Activated naive CD8-positive, alpha-beta T cell (primary cell): ENCODE measurements at regions not wholly inside any gene's neighbourhood (a gene's known extent, or its start where the extent isn't known, plus 50 kb on each side); places are given as distances from the start of the nearest gene placed in this dataset.
"Not testable (repeated sequence)": the region's sequence is repeated elsewhere in the genome, so short reads cannot be mapped to it uniquely, and the experiment has no call there.

Experiments used
- H3K27ac Mint-ChIP-seq: one replicate; pipeline ENCODE4 v1.8.0; 2021; ENCODE audit warnings: mixed read lengths
- H3K27me3 Mint-ChIP-seq: one replicate; pipeline ENCODE4 v1.8.0; 2021; ENCODE audit warnings: mixed read lengths
- H3K36me3 Mint-ChIP-seq: one replicate; pipeline ENCODE4 v1.8.0; 2021; ENCODE audit warnings: mixed read lengths
- H3K4me1 Mint-ChIP-seq: one replicate; pipeline ENCODE4 v1.8.0; 2021; ENCODE audit warnings: low read depth, mixed read lengths
- H3K4me3 Mint-ChIP-seq: one replicate; pipeline ENCODE4 v1.8.0; 2021; ENCODE audit warnings: mild to moderate bottlenecking, mixed read lengths
- H3K9me3 Mint-ChIP-seq: one replicate; pipeline ENCODE4 v1.8.0; 2021; ENCODE audit warnings: low read depth, mixed read lengths

DNA sequence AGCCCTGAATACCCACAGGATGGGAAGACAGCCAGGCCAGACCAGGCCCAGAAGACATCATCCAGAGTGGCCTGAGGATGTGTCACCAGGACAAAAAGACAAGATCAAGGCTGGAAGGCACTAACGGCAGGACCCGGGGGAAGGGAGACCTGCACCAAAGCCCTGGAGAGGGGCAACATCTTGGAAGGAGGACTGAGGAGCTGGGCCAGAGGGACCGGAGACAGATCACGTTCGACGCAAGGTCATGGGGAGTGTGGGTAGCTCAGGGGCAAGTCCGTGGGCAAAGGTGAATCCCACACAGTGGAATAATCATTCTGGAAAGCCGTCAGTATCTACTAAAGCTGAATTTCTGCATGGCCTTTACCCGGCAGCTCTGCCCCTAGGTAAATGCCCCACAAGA, 478.6 kb downstream of the MATN1 start:
- Mint-ChIP-seq H3K27ac (no peak overlapping the region), H3K36me3 (no peaks in the 10 kb centered on the region), H3K27me3 (peaks cover 12% of the 10 kb centered on the region), H3K4me3 (no peak overlapping the region), H3K9me3 (no peaks in the 10 kb centered on the region), H3K4me1 (no peaks in the 10 kb centered on the region)

DNA sequence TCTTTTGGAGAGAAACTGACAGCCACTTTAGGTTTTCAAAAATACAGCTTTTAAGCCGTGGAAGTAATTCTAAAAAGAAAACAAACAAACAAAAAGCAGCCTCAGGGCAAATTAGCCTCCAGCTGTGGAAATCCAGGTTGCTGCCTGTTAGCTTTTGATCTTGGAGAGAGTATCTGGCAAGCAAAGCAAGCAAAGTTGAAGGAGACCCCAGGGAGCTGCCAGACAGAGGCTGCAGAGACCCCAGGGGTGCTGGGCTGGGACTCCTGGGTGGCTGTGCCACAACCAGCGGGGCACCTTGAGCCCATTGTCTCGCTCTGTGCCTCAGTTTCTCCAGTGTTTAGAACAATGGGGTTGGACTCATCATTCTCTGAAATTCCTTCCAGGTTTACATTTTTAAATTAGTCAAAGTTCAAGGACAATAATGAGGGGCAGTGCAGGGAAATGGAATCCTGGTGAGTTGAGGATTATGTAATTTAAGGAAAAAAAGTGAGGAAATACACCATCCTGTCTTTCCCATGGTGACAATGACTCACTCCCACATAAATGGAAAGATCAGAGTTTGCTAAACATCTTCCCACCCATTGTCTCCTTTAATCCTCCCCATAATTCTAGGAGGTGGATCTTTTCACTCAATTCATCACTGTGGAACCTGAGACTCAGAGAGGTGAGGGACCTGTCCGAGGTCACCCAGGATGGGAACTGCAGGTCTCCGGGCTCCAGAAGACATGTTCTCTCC, 480.5 kb downstream of the MATN1 start:
- peaks cover 8% of the 10 kb centered on the region for H3K9me3 Mint-ChIP-seq
- H3K27me3 Mint-ChIP-seq = peaks cover 13% of the 10 kb centered on the region
- no peak overlapping the region for H3K27ac Mint-ChIP-seq
- H3K4me1 Mint-ChIP-seq = no peaks in the 10 kb centered on the region
- H3K4me3 Mint-ChIP-seq = no peak overlapping the region
- H3K36me3 Mint-ChIP-seq = no peaks in the 10 kb centered on the region

DNA sequence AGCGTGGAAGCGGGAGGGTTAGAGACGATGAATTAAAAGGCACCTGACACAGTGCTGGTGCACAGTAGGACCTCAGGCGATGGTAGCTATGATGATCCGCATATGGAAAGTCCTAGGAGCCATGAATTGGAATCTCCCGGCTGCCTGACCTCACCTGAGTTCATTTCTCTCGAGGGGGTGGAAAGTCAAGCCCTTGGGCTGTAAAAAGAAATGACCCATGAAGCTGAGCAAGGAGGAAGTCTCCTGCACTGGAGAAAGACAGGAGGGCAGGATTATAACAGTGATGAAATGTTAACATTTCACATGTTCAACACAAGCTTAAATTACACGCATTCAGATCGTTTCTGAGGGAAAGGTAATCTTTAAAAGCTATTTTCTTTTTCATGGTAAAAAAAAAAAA, 481.2 kb downstream of the MATN1 start:
- Mint-ChIP-seq H3K9me3 (peaks cover 8% of the 10 kb centered on the region), H3K36me3 (no peaks in the 10 kb centered on the region), H3K4me1 (no peaks in the 10 kb centered on the region), H3K27me3 (peaks cover 13% of the 10 kb centered on the region), H3K4me3 (no peak overlapping the region), H3K27ac (no peak overlapping the region)

DNA sequence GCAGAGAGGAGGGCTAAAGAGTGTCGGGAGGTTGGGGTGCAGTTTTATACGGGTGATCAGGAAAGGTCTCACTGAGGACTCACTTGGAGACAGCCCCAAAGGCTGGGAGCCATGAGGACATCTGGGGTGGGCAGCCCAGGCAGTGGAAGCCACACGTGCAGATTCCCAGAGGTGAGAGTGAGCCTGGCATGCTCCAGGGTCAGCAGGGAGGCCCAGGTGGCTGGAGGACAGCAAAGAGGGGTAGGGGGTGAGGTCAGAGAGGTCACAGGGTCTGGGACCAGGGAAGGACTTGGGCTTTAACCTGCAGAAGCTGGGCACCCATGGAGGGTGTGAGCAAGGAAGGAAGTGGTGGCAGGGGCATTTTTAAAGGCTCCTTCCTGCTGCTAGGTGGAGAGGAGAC, 481.7 kb downstream of the MATN1 start:
- no peak overlapping the region for H3K4me3 Mint-ChIP-seq
- H3K9me3 Mint-ChIP-seq = peaks cover 8% of the 10 kb centered on the region
- no peaks in the 10 kb centered on the region for H3K36me3 Mint-ChIP-seq
- H3K4me1 Mint-ChIP-seq = no peaks in the 10 kb centered on the region
- no peak overlapping the region for H3K27ac Mint-ChIP-seq
- H3K27me3 Mint-ChIP-seq = peaks cover 13% of the 10 kb centered on the region

- no peaks in the 10 kb centered on the region for H3K4me1 Mint-ChIP-seq
- H3K4me3 Mint-ChIP-seq = no peak overlapping the region
- no peaks in the 10 kb centered on the region for H3K36me3 Mint-ChIP-seq
- H3K9me3 Mint-ChIP-seq = peaks cover 8% of the 10 kb centered on the region
- H3K27me3 Mint-ChIP-seq = peaks cover 16% of the 10 kb centered on the region
- no peak overlapping the region for H3K27ac Mint-ChIP-seq
Measured at GRCh38 chr1:30234091-30234490, 489.3 kb downstream of the MATN1 start.

GRCh38 chr1:30232288-30232899, 491.0 kb downstream of the MATN1 start:
- peaks cover 15% of the 10 kb centered on the region for H3K27me3 Mint-ChIP-seq
- no peaks in the 10 kb centered on the region for H3K36me3 Mint-ChIP-seq
- no peak overlapping the region for H3K4me3 Mint-ChIP-seq
- no peaks in the 10 kb centered on the region for H3K9me3 Mint-ChIP-seq
- H3K27ac Mint-ChIP-seq = no peak overlapping the region
- no peaks in the 10 kb centered on the region for H3K4me1 Mint-ChIP-seq

GRCh38 chr1:30229960-30230359, 493.4 kb downstream of the MATN1 start:
- H3K36me3 Mint-ChIP-seq = no peaks in the 10 kb centered on the region
- H3K4me1 Mint-ChIP-seq = no peaks in the 10 kb centered on the region
- H3K4me3 Mint-ChIP-seq = no peak overlapping the region
- no peak overlapping the region for H3K27ac Mint-ChIP-seq
- no peaks in the 10 kb centered on the region for H3K9me3 Mint-ChIP-seq
- H3K27me3 Mint-ChIP-seq = peaks cover 15% of the 10 kb centered on the region

- H3K9me3 Mint-ChIP-seq = no peaks in the 10 kb centered on the region
Measured at GRCh38 chr1:30229557-30229956, 493.8 kb downstream of the MATN1 start.

DNA sequence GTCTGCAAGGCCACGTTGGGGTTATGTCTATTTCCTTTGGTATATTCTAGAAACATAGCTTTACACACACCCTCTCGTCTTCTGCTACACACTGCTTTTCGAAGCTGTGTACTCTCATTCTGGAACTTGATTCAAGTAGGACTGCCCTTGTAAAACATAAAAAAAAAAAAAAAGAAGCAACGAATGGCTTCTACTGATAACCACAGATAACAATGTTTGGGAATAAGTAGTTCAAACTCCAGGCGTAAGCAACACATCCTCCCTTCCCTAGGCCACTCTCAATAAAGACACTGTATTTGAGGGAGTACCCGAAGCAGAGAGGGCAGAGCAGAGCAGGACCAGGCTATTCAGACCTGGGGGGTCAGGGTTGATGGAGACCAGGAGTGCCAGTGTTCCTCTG, 496.7 kb downstream of the MATN1 start:
- H3K4me1 Mint-ChIP-seq = no peaks in the 10 kb centered on the region
- no peaks in the 10 kb centered on the region for H3K9me3 Mint-ChIP-seq
- H3K27me3 Mint-ChIP-seq = peaks cover 4% of the 10 kb centered on the region
- no peak overlapping the region for H3K4me3 Mint-ChIP-seq
- H3K27ac Mint-ChIP-seq = no peak overlapping the region
- H3K36me3 Mint-ChIP-seq = no peaks in the 10 kb centered on the region

More at GRCh38 chr1:30229557-30229956, 493.8 kb downstream of the MATN1 start:
- Mint-ChIP-seq H3K36me3 (no peaks in the 10 kb centered on the region), H3K27me3 (peaks cover 15% of the 10 kb centered on the region), H3K4me1 (no peaks in the 10 kb centered on the region), H3K27ac (no peak overlapping the region), H3K4me3 (no peak overlapping the region)

GRCh38 chr1:30225357-30225756, 498.0 kb downstream of the MATN1 start:
- no peaks in the 10 kb centered on the region for H3K4me1 Mint-ChIP-seq

DNA sequence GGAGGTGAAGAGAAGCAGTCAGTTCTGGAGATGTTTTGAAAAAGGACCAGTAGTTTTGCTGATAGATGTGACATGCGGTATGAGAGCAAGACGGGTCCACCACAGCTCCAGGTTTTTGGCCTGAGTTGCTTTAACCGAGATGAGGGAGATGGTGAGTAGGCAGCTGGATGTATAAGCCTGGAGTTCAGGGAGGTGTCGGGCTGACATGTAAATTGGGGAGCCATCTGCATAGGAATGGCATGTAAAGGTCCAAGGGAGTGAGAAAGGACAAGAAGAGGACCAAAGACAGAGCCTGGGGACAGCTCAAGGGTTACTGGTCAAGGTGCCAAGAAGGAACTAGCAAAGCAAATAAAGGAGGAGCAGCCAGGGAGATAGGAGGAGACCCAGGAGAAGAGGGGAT, 503.7 kb downstream of the MATN1 start:
- Mint-ChIP-seq H3K9me3 (no peaks in the 10 kb centered on the region), H3K4me3 (no peak overlapping the region), H3K27ac (no peak overlapping the region), H3K4me1 (no peaks in the 10 kb centered on the region), H3K36me3 (no peaks in the 10 kb centered on the region), H3K27me3 (no peaks in the 10 kb centered on the region)

More at GRCh38 chr1:30225357-30225756, 498.0 kb downstream of the MATN1 start:
- Mint-ChIP-seq H3K27me3 (peaks cover 4% of the 10 kb centered on the region), H3K9me3 (no peaks in the 10 kb centered on the region), H3K4me3 (no peak overlapping the region), H3K36me3 (no peaks in the 10 kb centered on the region), H3K27ac (no peak overlapping the region)

DNA sequence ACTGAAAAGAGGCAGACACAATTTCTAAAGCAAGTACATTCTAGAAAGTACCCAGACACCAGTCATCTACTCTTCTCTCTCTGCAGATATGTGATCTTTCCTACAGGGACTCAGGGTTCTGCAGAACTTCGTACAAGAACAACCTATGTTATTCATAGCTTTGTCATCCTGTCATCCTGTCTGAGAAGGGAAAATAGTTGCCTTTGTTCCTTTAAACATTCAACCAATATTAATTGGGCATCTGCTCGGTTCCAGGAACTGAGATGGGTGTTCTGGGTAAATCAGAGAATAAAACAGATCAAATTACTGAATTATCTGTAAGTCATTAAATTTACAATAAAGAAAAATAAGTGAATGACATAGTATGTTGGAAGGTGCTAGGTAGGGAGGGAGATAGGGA, 504.9 kb downstream of the MATN1 start:
- Mint-ChIP-seq H3K27ac (no peak overlapping the region), H3K4me1 (no peaks in the 10 kb centered on the region), H3K27me3 (no peaks in the 10 kb centered on the region), H3K36me3 (no peaks in the 10 kb centered on the region), H3K9me3 (no peaks in the 10 kb centered on the region), H3K4me3 (no peak overlapping the region)

- Mint-ChIP-seq H3K9me3 (no peaks in the 10 kb centered on the region), H3K36me3 (no peaks in the 10 kb centered on the region), H3K27ac (no peak overlapping the region), H3K27me3 (peaks cover 1% of the 10 kb centered on the region), H3K4me1 (no peaks in the 10 kb centered on the region), H3K4me3 (no peak overlapping the region)
Measured at GRCh38 chr1:30216602-30217001, 506.8 kb downstream of the MATN1 start.

DNA sequence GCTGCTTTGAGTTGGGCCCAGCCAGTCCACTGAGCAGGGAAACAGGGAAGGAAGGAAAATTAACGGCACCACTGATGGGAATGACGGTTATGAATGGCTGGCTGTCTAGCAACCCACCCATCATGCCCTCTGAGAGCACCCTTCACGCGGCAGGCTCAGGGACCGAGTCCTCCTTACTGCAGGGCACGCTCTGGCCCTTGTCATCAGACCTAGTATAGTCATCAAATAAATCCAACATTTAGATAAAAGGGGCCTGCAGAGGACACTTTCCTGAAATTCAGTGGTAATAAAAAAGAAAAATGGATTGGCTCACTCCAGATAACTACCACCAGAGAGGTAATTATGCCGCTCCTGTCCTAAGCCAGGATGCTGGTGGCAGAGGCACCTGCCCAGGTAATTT, 509.4 kb downstream of the MATN1 start:
- Mint-ChIP-seq H3K27me3 (peaks cover 6% of the 10 kb centered on the region), H3K4me3 (no peak overlapping the region), H3K9me3 (no peaks in the 10 kb centered on the region), H3K36me3 (no peaks in the 10 kb centered on the region), H3K4me1 (no peaks in the 10 kb centered on the region), H3K27ac (no peak overlapping the region)

- H3K4me1 Mint-ChIP-seq, H3K36me3 Mint-ChIP-seq, H3K27ac Mint-ChIP-seq, H3K4me3 Mint-ChIP-seq, H3K27me3 Mint-ChIP-seq, H3K9me3 Mint-ChIP-seq: not testable (repeated sequence)
Measured at GRCh38 chr1:30207962-30208361, 515.4 kb downstream of the MATN1 start.

DNA sequence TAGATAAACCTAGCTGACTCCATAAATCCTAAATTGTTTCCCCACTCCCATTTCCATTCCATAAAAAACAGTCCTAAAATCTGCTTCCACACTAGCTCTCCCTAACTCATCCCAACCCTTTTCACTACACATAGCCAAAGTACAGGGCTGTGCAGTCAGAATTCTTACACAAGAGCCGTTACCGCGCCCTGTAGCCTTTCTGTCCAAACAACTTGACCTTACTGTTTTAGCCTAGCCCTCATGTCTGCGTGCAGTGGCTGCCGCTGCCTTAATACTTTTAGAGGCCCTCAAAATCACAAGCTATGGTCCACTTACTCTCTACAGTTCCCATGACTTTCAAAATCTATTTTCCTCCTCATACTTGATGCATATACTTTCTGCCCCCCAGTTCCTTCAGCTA, 516.8 kb downstream of the MATN1 start:
- not testable (repeated sequence) for H3K4me1 Mint-ChIP-seq, H3K9me3 Mint-ChIP-seq, H3K4me3 Mint-ChIP-seq, H3K36me3 Mint-ChIP-seq, H3K27me3 Mint-ChIP-seq, H3K27ac Mint-ChIP-seq
